ENCODE measurements at regions not wholly inside any gene's neighbourhood (a gene's known extent, or its start where the extent isn't known, plus 50 kb on each side); places are given as distances from the start of the nearest gene placed in this dataset.
A peak's percentile ranks its signal among the peaks of the same experiment; 100 is the strongest.

- DNase-seq (ENCODE audit: low spot score), result no peak
Observed at GRCh38 chr1:234973426-234974250, 155.0 kb downstream of the TOMM20 start.

DNA sequence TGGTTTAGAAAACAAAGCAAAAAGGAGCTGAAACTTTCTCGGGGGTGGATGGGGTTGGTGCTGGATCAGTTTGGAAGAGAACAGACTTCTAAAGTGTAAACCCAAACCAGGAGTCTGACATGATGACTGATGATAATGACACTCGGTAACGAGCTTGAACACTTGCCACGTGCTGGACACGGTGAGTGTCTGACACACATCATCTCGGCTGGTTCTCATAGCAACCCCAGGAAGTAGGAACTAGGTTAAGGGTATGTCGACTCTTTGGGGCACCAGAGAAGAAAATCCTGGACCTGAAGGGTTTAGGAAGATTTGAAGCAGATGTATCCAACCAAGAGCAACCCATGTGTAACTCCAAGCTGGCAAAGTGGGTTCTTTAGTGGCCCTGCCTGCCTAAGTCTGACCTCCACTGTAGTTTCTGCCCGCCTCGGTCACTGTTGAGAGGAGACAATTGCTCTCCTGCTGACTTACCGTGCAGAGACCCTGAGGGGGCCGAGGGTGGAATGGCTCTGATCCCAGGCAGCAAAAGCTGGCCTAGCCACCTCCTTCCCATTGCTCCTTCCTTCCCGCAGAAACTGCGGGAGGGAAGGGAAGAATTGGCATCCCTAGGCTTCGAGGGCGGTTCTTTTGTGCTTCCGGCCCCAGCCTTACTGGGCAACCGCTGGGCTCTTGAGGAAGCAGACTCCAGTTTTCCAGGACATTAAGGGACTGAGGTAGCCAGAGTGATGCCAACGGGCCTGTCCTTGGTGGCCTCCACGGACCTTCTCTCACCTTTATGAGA lies 156.0 kb downstream of the TOMM20 start:
- no peak for DNase-seq (ENCODE audit: low spot score)

GRCh38 chr1:234971586-234972297 lies 156.9 kb downstream of the TOMM20 start:
- no peak for DNase-seq (ENCODE audit: low spot score)

- DNase-seq (ENCODE audit: low spot score), result no peak
Observed at GRCh38 chr1:234970731-234971476, 157.7 kb downstream of the TOMM20 start.

DNA sequence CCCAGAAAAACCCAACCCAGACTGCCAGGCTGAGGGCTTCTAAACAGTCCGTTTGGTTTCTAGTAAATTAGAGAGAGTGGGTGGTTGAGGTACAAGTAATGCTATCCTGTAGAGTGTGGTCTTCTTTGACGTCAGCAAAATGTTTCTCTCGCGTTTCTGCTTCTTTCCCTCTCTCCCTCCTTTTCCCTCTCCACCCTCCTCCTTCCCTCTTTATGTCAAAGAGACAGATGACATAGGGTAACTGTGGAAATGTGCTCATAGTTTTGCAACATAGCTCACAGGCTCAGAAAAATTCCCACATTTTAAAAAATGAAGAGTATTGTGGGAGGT lies 158.3 kb downstream of the TOMM20 start:
- DNase-seq (ENCODE audit: low spot score), result no peak

DNA sequence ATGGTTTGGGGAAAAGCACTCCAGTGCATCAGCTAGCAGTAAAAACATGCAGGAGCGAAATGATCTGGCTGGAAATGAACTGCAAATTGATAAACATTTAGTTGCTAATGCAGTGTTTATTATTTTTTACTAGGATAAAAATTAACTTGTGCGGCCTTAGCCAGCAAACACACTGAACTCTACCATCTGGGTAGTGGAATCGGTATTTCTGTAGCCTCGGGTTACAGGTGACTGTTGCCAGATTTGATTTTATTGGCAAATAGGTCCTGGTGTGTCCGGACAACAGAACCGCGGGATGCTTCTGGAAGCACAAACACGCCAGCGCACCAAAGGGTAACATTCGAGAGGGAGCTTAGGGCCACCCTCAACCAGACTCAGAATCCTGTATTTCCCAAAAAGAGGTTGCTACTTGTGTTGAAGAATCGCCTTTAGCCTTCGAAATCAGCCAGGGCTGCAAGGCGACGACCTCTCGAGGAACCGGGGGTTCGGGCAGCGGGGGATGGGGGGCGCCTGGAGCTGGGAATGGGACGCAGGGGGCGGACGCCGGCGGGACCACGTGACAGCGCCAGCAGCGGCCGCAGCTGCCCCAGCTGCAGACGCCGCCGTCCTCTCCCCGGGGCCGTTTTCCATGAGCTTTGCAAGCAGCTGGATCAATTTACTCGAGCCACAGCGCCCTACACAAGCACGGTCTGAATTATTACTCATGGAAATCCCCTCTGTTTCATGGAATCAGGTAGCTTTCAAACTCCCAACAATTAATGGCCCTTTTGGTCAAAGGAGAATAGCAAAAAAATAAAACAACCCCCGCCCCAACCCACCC lies 158.8 kb downstream of the TOMM20 start:
- no peak for DNase-seq (ENCODE audit: low spot score)

GRCh38 chr1:234969011-234969441 lies 159.6 kb downstream of the TOMM20 start:
- DNase-seq (ENCODE audit: low spot score), result no peak

DNA sequence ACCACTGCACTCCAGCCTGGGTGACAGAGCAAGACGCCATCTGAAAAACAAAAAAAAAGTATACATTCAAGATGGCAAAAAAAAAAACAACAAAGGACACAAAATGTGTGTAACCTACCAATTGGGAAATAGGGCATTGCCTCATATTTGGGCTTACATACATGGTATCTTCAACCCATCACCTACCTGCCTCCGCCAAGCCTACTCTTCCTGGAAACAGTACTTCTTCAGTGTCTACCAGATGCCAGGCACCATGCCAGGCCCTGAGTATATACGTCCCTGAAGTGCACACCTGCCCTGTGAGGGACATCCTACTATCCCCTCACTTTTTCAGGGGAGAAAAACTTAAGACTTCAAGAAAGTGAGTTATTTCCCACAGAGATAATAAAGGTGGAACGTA lies 160.2 kb downstream of the TOMM20 start:
- DNase-seq (ENCODE audit: low spot score), result no peak

- DNase-seq (ENCODE audit: low spot score), result no peak
Observed at GRCh38 chr1:234967121-234967520, 161.5 kb downstream of the TOMM20 start.

- DNase-seq (ENCODE audit: low spot score), result no peak
Observed at GRCh38 chr1:234965111-234965510, 163.5 kb downstream of the TOMM20 start.

- no peak for DNase-seq (ENCODE audit: low spot score)
Observed at GRCh38 chr1:234963904-234964702, 164.5 kb downstream of the TOMM20 start.

- DNase-seq (ENCODE audit: low spot score), result peak; percentile 94
Observed at GRCh38 chr1:234963180-234963903, 165.3 kb downstream of the TOMM20 start.

DNA sequence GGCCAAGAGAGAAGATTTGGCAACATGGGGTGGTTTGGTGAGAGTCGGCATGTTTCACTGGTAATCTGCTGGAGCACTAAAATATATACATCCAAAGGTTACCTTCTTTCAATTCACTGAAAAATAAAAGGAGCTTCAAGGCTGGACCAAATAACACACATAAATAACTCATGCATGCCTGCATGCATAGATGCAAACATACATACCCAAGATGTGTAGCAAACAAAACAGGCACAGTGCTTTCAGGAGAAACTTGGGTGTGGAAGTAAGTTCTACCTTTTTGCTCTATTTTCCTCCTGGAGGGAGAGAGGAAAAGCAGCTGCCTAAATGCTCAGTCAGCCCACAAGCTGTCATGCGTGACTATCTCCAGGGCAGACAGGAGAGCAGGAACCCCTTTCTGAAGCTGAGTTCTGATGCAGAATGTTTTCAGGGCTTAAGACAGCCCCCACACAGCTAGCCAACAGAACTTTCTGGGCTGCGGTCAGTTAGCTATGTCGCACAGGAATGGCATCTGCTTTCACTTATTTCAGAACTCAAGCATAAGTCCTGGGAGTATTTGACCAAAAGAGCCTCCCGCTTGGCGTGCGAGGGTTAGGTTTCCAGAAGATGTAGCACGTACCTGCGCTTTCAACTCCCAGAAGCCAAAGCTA lies 166.2 kb downstream of the TOMM20 start:
- DNase-seq (ENCODE audit: low spot score), result peak; percentile 71

GRCh38 chr1:234961456-234962339 lies 166.9 kb downstream of the TOMM20 start:
- no peak for DNase-seq (ENCODE audit: low spot score)

GRCh38 chr1:234960722-234961455 lies 167.7 kb downstream of the TOMM20 start:
- no peak for DNase-seq (ENCODE audit: low spot score)

- no peak for DNase-seq (ENCODE audit: low spot score)
Observed at GRCh38 chr1:234958706-234959657, 169.7 kb downstream of the TOMM20 start.

Measured in NAMALWA (cell line).